Fibroblast of peridontal ligament (primary cell): ENCODE measurements at regions not wholly inside any gene's neighbourhood (a gene's known extent, or its start where the extent isn't known, plus 50 kb on each side); places are given as distances from the start of the nearest gene placed in this dataset.

ENCODE experiments used
- DNase-seq: peaks from one replicate; pipeline ENCODE4 v3.0.0-alpha.2; 2010; ENCODE audit errors: extremely low read depth

- DNase-seq = no peak
Observed at GRCh38 chr17:12584727-12585126, 81.0 kb upstream of the MYOCD start.

- no peak for DNase-seq
Observed at GRCh38 chr17:12588531-12588930, 77.2 kb upstream of the MYOCD start.

DNA sequence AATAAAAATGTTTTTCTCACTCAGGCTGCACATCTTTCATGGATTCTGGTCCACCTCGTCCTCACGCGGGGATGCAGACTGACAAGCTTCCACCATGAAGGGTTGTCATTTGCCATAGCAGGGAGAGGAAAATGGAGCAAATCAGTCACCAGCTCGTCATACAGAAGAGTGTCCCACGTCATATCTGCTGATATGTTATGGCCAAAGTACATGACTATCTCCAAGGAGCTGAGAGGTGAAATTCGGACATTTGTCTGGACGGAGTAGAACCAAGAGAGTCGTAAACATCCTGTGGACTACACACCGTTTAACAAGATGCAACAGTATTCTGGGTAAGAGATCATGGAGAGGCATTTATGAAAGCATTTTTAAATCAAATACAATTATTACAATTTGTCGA lies 75.3 kb upstream of the MYOCD start:
- no peak for DNase-seq

GRCh38 chr17:12591021-12591735 lies 74.5 kb upstream of the MYOCD start:
- no peak for DNase-seq

DNA sequence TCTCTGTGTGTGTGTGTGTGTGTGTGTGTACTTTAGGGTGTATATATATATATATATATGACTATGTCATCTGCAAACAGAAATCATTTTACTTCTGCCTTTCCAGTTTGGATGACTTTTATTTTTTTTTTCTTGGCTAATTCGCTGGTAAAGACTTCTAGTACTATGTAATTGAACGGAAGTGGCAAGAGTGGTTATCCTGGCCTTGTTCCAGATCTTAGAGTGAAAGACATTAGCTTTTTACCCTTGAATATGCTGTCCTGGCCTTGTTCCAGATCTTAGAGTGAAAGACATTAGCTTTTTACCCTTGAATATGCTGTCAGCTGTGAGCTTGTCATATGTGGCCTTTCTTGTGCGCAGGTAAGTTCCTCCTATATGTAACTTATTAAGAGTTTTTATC lies 72.7 kb upstream of the MYOCD start:
- DNase-seq = no peak

DNA sequence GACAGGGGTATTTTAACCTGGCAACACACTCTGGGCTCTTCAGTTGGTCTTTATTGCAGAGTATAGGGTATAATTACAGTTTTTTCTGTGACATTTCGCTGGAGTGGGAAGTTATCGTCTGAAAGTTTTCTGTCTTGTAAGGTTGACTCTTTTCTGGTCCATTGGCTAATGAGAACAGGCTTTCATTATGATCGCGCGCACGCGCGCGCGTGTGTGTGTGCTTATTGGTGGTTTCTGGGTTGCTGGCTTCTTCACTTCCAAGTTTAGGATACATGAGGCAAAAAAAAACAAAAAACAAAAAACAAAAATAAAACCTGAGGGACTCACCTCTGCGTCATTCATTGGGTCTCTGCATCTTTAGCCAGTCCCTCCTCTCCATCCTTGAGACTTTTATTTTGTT lies 68.7 kb upstream of the MYOCD start:
- DNase-seq = no peak

GRCh38 chr17:12597895-12598294 lies 67.8 kb upstream of the MYOCD start:
- DNase-seq = no peak

- peak; percentile 14 for DNase-seq
Observed at GRCh38 chr17:12599186-12599920, 66.3 kb upstream of the MYOCD start.

DNA sequence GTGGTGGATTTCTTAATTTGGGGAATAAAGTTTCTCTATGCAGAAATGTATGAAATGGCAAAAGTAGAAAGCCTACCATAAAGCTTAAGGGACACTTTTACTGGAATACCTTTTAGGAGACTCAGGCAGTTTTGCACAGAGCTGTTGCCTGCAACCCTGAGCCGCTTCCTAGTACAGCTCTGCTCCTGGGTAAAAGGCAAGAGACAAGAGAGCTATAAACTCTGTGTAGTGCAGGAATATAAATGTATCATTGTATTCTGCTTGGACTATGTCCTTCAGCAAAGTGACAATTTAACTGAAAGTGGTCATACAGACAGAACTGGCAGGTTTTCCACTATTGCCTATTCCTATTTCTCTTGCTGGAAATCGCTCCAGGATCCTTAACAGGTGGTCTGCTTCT lies 65.3 kb upstream of the MYOCD start:
- DNase-seq = no peak

GRCh38 chr17:12603566-12603965 lies 62.1 kb upstream of the MYOCD start:
- DNase-seq = peak; percentile 56

DNA sequence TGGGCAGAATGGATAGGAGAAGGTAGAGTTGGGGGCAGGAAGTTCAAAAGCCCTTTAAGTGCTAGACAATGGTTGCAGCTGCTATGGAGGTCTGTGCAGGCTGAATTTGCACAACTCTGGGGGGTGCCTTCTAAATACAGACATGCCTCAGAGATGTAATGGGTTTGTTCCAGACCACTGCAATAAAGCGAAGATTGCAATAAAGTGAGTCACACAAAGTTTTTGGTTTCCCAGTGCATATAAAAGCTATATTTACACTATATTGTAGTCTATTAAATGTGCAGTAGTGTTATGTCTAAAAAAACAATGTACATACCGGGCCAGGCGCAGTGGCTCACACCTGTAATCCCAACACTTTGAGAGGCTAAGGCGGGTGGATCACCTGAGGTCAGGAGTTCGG lies 60.5 kb upstream of the MYOCD start:
- peak; percentile 65 for DNase-seq

DNA sequence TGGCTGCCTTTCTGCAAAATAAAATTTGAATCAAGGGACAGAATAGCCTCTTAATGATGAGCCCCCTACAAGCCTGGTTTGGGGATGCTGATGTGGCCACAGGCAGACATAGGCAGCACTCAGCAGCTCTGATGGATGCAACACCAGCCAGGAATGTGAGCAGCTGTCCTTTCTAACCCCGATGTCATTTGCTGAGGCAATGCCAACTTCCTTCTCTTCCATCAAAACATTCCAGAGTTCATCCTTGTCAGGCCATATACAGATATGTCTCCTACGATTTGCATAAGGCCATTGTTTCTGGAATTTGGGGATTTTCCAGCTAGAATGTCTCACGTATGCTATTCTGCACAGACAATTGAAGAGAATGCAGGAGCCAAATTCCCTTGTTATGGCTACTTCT lies 52.1 kb upstream of the MYOCD start:
- peak; percentile 30 for DNase-seq
